CD4-positive, alpha-beta memory T cell (primary cell): ENCODE measurements at regions not wholly inside any gene's neighbourhood (a gene's known extent, or its start where the extent isn't known, plus 50 kb on each side); places are given as distances from the start of the nearest gene placed in this dataset.

ENCODE experiments used
- CTCF ChIA-PET: fragments of 350-600 bp; sonication (Branson Sonifier 250); formaldehyde crosslinking; loops from one replicate; lab custom pipeline; 2021; ENCODE audit warnings: inconsistent platforms; ENCODE audit not compliant: partially characterized antibody; lab: Charles Lee
- POLR2A ChIA-PET: fragments of 350-600 bp; sonication (Branson Sonifier 250); formaldehyde crosslinking; loops from one replicate; lab custom pipeline; 2021; ENCODE audit not compliant: partially characterized antibody; lab: Charles Lee
- DNase-seq, 5 donors: peaks; one replicate each; pipeline versions ENCODE4 v3.0.0 to v3.0.0-alpha.2; 2020 to 2022; ENCODE audit warnings: mixed read lengths in 1 of 5
- H3K27ac ChIP-seq: one replicate; pipeline ENCODE4 v1.7.0; 2013; ENCODE audit warnings: low read depth, low read length
- H3K27me3 ChIP-seq: 2 replicates; pipeline ENCODE4 v1.7.0; 2013; ENCODE audit warnings: mild to moderate bottlenecking, low read length, moderate library complexity; ENCODE audit not compliant: insufficient read depth
- H3K36me3 ChIP-seq: 2 replicates; pipeline ENCODE4 v1.7.0; 2013; ENCODE audit warnings: mild to moderate bottlenecking, low read length, moderate library complexity; ENCODE audit not compliant: insufficient read depth
- H3K4me1 ChIP-seq: 2 replicates; pipeline ENCODE4 v1.7.0; 2013; ENCODE audit warnings: mild to moderate bottlenecking, low read length, moderate library complexity; ENCODE audit not compliant: insufficient read depth
- H3K4me3 ChIP-seq, 2 donors: one replicate each; pipeline ENCODE4 v1.7.0; 2013; ENCODE audit warnings: low read length in 2 of 2, mild to moderate bottlenecking in 1 of 2
- H3K9me3 ChIP-seq, 2 donors: one replicate each; pipeline ENCODE4 v1.7.0; 2013; ENCODE audit warnings: low read length in 2 of 2, control low read depth in 1 of 2; ENCODE audit not compliant: control insufficient read depth in 1 of 2
- H3K27ac Mint-ChIP-seq, 7 donors: one replicate each; pipeline ENCODE4 v1.8.0; 2020 to 2021; ENCODE audit warnings: mixed read lengths in 7 of 7, mild to moderate bottlenecking in 6 of 7, inconsistent platforms in 3 of 7, moderate library complexity in 3 of 7
- H3K27me3 Mint-ChIP-seq, 2 donors: one replicate each; pipeline ENCODE4 v1.8.0; 2020 to 2021; ENCODE audit warnings: mixed read lengths in 2 of 2
- H3K36me3 Mint-ChIP-seq, 2 donors: one replicate each; pipeline ENCODE4 v1.8.0; 2020 to 2021; ENCODE audit warnings: mixed read lengths in 2 of 2, inconsistent platforms in 1 of 2, mild to moderate bottlenecking in 1 of 2
- H3K4me1 Mint-ChIP-seq, 4 donors: one replicate each; pipeline ENCODE4 v1.8.0; 2020 to 2021; ENCODE audit warnings: mixed read lengths in 4 of 4, mild to moderate bottlenecking in 1 of 4
- H3K4me3 Mint-ChIP-seq, 8 donors: one replicate each; pipeline ENCODE4 v1.8.0; 2020 to 2021; ENCODE audit warnings: mixed read lengths in 8 of 8, mild to moderate bottlenecking in 7 of 8, moderate library complexity in 6 of 8, inconsistent platforms in 3 of 8
- H3K9me3 Mint-ChIP-seq, 8 donors: one replicate each; pipeline ENCODE4 v1.8.0; 2020 to 2021; ENCODE audit warnings: mixed read lengths in 8 of 8, mild to moderate bottlenecking in 5 of 8, inconsistent platforms in 3 of 8, moderate library complexity in 1 of 8
- intact Hi-C: fragments of 100-400 bp; cut with micrococcal nuclease; formaldehyde crosslinking; loops from one replicate; pipeline ENCODE4 v1.15.1; 2023

GRCh38 chr10:42943025-42943818, 133.6 kb upstream of the RET start:
- Histone ChIP-seq H3K27me3 (no peaks in the 10 kb centered on the region), H3K4me1 (no peaks in the 10 kb centered on the region), H3K4me3 (no peak overlapping the region), H3K36me3 (no peaks in the 10 kb centered on the region), H3K27ac (no peak overlapping the region), H3K9me3 (no peaks in the 10 kb centered on the region)
- peaks cover 8 to 9% of the 10 kb centered on the region in 2 donors for H3K27me3 Mint-ChIP-seq
- no peak overlapping the region for H3K27ac Mint-ChIP-seq
- H3K36me3 Mint-ChIP-seq: no peaks in the 10 kb centered on the region
- no peak for DNase-seq
- no peak overlapping the region for H3K4me3 Mint-ChIP-seq
- H3K4me1 Mint-ChIP-seq: no peaks in the 10 kb centered on the region
- intact Hi-C loops: no loop called here
- ChIA-PET CTCF (no interaction called here), POLR2A (no interaction called here)
- peaks cover 0 to 2% (median 0%) of the 10 kb centered on the region in 8 donors for H3K9me3 Mint-ChIP-seq

- no peaks in the 10 kb centered on the region for H3K9me3 ChIP-seq
- no peak overlapping the region for H3K27ac ChIP-seq
- Mint-ChIP-seq H3K27me3 (peaks cover 7 to 13% of the 10 kb centered on the region in 2 donors), H3K27ac (no peak overlapping the region), H3K4me1 (no peaks in the 10 kb centered on the region), H3K9me3 (peaks cover 0 to 2% (median 0%) of the 10 kb centered on the region in 8 donors), H3K4me3 (no peak overlapping the region), H3K36me3 (no peaks in the 10 kb centered on the region)
- no peak for DNase-seq
- H3K27me3 ChIP-seq: no peaks in the 10 kb centered on the region
- no peaks in the 10 kb centered on the region for H3K36me3 ChIP-seq
- ChIA-PET CTCF (no interaction called here), POLR2A (no interaction called here)
- intact Hi-C loops: no loop called here
- no peak overlapping the region for H3K4me3 ChIP-seq
- H3K4me1 ChIP-seq: no peaks in the 10 kb centered on the region
Measured at GRCh38 chr10:42948040-42948439, 128.8 kb upstream of the RET start.

DNA sequence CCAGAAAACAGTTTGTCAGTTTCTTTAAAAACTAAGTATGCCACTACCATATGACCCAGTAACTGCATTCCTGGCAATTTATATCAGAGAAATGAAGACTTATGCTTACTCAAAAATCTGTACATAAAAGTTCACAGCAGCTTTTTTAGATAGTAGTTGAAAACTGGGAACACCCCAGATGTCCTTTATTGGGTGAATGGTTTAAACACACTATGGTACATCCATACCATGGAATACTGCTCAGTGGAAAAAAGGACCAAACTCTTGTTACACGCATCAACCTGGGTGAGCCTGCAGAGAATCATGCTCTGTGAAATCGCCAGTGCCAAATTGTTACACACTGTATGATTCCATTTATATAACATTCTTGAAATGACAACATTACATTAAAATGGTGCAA, 127.6 kb upstream of the RET start:
- Mint-ChIP-seq H3K4me1 (no peaks in the 10 kb centered on the region), H3K9me3 (peaks cover 0 to 2% (median 0%) of the 10 kb centered on the region in 8 donors), H3K27me3 (peaks cover 9 to 17% of the 10 kb centered on the region in 2 donors), H3K27ac (no peak overlapping the region), H3K36me3 (no peaks in the 10 kb centered on the region), H3K4me3 (no peak overlapping the region)
- CTCF ChIA-PET: no interaction called here
- Histone ChIP-seq H3K4me3 (no peak overlapping the region), H3K36me3 (no peaks in the 10 kb centered on the region), H3K9me3 (no peaks in the 10 kb centered on the region), H3K4me1 (no peaks in the 10 kb centered on the region), H3K27me3 (no peaks in the 10 kb centered on the region), H3K27ac (no peak overlapping the region)
- POLR2A ChIA-PET: no interaction called here
- no peak for DNase-seq
- intact Hi-C loops: no loop called here

DNA sequence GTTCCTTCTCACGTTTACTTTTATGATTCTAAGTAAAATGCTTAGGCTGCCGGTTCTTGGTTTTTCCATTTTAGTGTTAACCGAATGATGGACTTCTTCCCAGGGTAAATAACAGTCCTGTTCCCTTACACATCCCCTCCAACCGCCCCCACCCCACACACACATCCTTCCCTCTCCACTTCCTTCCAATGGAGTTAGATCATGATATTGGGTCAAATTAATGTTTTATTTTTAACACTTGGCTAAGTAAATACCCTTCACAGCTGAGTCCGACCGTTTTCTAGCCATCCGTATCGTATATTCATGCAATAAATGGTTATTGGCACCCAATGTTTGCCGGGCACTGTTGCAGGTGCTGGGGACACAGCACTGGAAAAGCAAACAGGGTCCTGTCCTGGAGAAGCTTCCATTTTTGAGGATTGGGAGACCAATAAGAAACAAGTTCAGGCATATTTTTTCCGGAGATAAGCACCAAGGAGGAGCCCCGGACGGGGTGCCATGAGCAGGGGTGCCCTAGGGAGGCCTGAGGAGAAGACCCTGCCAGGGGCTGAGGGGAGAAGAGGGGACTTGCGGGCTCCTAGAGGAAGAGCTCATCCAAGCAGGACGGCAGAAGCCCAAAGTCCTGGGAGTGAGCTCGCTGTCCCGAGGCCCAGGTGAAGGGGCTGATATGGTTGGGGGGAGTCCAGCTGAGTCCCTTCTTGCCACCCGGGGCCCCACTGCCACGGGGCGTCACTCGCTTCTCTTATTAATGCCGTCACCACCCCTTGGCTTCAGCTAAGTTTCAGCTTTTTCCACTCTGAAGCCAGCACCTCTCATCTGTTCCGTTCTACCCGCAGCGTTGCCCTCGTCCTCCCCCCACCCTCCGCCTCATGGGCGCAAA, 126.0 kb upstream of the RET start:
- intact Hi-C loops: no loop called here
- H3K9me3 ChIP-seq: no peaks in the 10 kb centered on the region
- Mint-ChIP-seq H3K27ac (no peak overlapping the region), H3K27me3 (peaks cover 11 to 17% of the 10 kb centered on the region in 2 donors), H3K9me3 (peaks cover 0 to 2% (median 0%) of the 10 kb centered on the region in 8 donors), H3K4me3 (no peak overlapping the region), H3K4me1 (no peaks in the 10 kb centered on the region), H3K36me3 (no peaks in the 10 kb centered on the region)
- no peaks in the 10 kb centered on the region for H3K4me1 ChIP-seq
- no peak overlapping the region for H3K4me3 ChIP-seq
- H3K36me3 ChIP-seq: no peaks in the 10 kb centered on the region
- H3K27ac ChIP-seq: no peak overlapping the region
- CTCF ChIA-PET: no interaction called here
- no peak for DNase-seq
- POLR2A ChIA-PET: no interaction called here
- H3K27me3 ChIP-seq: no peaks in the 10 kb centered on the region

DNA sequence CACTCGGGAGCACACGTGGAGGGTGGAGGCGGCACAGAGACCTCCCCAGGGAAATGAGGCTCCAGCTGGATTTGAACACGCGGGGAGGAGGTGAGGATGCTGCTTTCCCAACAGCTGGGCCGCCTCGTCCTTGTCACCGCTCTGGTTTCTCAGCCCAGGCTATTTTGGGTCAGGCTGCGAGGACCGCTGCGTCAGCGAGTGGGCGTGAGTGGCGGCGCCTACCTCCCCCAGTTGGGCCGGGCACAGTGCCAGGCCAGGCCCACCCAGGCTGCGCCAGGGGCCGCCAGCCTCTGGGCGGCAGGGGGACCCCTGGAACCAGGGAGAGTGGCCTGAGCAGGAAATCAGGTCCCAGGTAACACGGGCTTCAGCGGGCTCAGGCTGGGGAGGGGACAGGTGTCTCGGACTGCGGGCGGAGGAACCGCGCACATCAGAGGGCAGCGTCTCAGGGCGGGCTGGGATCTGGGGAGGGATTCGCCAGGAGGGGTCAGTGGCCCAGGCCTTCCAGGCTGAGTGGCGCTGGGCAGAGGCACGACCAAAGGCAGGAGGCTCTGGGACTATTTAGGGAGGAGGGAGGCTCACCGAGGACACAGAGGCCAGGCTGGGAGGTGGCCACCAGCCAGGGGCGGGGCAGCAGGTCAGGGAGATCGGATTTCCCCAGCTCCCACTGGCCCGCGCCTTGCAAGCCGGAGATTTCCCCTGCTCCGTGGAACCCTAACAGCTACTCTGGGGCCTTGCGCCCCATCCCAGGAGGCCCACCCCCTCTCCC, 125.2 kb upstream of the RET start:
- no peak overlapping the region for H3K27ac Mint-ChIP-seq
- no peaks in the 10 kb centered on the region for H3K36me3 Mint-ChIP-seq
- no peaks in the 10 kb centered on the region for H3K4me1 Mint-ChIP-seq
- H3K9me3 Mint-ChIP-seq: peaks cover 0 to 2% (median 0%) of the 10 kb centered on the region in 8 donors
- POLR2A ChIA-PET: no interaction called here
- peaks cover 8 to 14% of the 10 kb centered on the region in 2 donors for H3K27me3 Mint-ChIP-seq
- DNase-seq: no peak
- Histone ChIP-seq H3K36me3 (no peaks in the 10 kb centered on the region), H3K9me3 (no peaks in the 10 kb centered on the region), H3K4me1 (no peaks in the 10 kb centered on the region), H3K4me3 (no peak overlapping the region), H3K27me3 (no peaks in the 10 kb centered on the region), H3K27ac (no peak overlapping the region)
- CTCF ChIA-PET: no interaction called here
- H3K4me3 Mint-ChIP-seq: no peak overlapping the region
- intact Hi-C loops: no loop called here

GRCh38 chr10:42952349-42952748, 124.5 kb upstream of the RET start:
- CTCF ChIA-PET: no interaction called here
- Mint-ChIP-seq H3K9me3 (peaks cover 0 to 3% (median 0%) of the 10 kb centered on the region in 8 donors), H3K27ac (no peak overlapping the region), H3K36me3 (no peaks in the 10 kb centered on the region), H3K4me3 (no peak overlapping the region), H3K4me1 (no peaks in the 10 kb centered on the region), H3K27me3 (peaks cover 10 to 14% of the 10 kb centered on the region in 2 donors)
- no peaks in the 10 kb centered on the region for H3K4me1 ChIP-seq
- H3K27me3 ChIP-seq: no peaks in the 10 kb centered on the region
- no peak for DNase-seq
- POLR2A ChIA-PET: no interaction called here
- no peaks in the 10 kb centered on the region for H3K36me3 ChIP-seq
- intact Hi-C loops: no loop called here
- H3K4me3 ChIP-seq: no peak overlapping the region
- no peak overlapping the region for H3K27ac ChIP-seq
- no peaks in the 10 kb centered on the region for H3K9me3 ChIP-seq
